HL-60 (cell line): ENCODE measurements at regions not wholly inside any gene's neighbourhood (a gene's known extent, or its start where the extent isn't known, plus 50 kb on each side); places are given as distances from the start of the nearest gene placed in this dataset.

ENCODE experiments used
- DNase-seq, 2 experiments: peaks; one replicate each; pipeline ENCODE4 v3.0.0-alpha.2; 2010 to 2020; ENCODE audit warnings: low read depth in 1 of 2, low spot score in 1 of 2
- H3K27ac ChIP-seq: fragments of 250-450 bp; sonication (Bioruptor Pico); replicated peaks from 2 replicates; pipeline ENCODE4 v1.5.1; 2020; ENCODE audit warnings: mild to moderate bottlenecking, moderate library complexity
- H3K27me3 ChIP-seq: fragments of 250-450 bp; sonication (Bioruptor Pico); 2 replicates; pipeline ENCODE4 v1.5.1; 2021; ENCODE audit warnings: mild to moderate bottlenecking, moderate library complexity; ENCODE audit not compliant: insufficient read depth, poor library complexity, severe bottlenecking
- H3K4me3 ChIP-seq: replicated peaks from 2 replicates; pipeline ENCODE4 v1.5.1; 2011; ENCODE audit warnings: mild to moderate bottlenecking, control low read depth, low read length; ENCODE audit not compliant: insufficient read depth
- GABPA ChIP-seq: IDR thresholded peaks from 2 replicates; pipeline ENCODE4 v1.6.1; 2012; ENCODE audit warnings: low read depth
- POLR2AphosphoS5 ChIP-seq: IDR thresholded peaks from 2 replicates; pipeline ENCODE4 v1.6.1; 2012; ENCODE audit warnings: low read depth
- SPI1 ChIP-seq: IDR thresholded peaks from 2 replicates; pipeline ENCODE4 v1.6.1; 2012; ENCODE audit warnings: low read depth, mild to moderate bottlenecking, borderline replicate concordance
- TF ChIP-seq, protein P1 (sequence below): IDR thresholded peaks from 2 replicates; pipeline ENCODE4 v1.6.1; 2012; ENCODE audit warnings: low read depth; ENCODE audit not compliant: insufficient replicate concordance
- TF ChIP-seq, protein P2 (sequence below): IDR thresholded peaks from one replicate; pipeline ENCODE4 v1.5.1; 2011; ENCODE audit warnings: low read length, control low read depth, inconsistent platforms; ENCODE audit not compliant: insufficient read depth

DNA sequence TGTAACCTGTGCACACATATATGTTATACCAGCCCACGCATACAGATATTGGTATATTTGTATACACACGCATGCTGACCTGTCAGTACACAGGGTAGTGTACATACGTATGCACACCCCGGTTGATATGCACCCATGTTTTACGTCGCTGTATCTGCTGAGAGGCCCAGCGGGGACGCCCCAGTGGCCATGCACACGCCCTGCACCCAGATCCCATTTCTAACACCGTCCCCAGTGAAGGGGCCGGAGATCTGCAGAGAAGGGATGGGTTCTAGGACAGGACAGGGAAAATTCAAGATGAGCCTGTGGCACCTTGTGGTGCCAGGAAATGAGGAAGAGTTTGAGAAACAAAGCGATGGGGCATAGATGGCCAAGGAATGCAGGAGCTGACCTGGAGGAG is 57.2 kb upstream of the TTC34 start:
- Histone ChIP-seq H3K27me3 (no peaks in the 10 kb centered on the region), H3K27ac (no peak overlapping the region), H3K4me3 (no peak overlapping the region)
- no peak for TF ChIP-seq POLR2AphosphoS5
- no peak for TF ChIP-seq GABPA
- TF ChIP-seq SPI1: no peak
- TF ChIP-seq, protein P1, sequence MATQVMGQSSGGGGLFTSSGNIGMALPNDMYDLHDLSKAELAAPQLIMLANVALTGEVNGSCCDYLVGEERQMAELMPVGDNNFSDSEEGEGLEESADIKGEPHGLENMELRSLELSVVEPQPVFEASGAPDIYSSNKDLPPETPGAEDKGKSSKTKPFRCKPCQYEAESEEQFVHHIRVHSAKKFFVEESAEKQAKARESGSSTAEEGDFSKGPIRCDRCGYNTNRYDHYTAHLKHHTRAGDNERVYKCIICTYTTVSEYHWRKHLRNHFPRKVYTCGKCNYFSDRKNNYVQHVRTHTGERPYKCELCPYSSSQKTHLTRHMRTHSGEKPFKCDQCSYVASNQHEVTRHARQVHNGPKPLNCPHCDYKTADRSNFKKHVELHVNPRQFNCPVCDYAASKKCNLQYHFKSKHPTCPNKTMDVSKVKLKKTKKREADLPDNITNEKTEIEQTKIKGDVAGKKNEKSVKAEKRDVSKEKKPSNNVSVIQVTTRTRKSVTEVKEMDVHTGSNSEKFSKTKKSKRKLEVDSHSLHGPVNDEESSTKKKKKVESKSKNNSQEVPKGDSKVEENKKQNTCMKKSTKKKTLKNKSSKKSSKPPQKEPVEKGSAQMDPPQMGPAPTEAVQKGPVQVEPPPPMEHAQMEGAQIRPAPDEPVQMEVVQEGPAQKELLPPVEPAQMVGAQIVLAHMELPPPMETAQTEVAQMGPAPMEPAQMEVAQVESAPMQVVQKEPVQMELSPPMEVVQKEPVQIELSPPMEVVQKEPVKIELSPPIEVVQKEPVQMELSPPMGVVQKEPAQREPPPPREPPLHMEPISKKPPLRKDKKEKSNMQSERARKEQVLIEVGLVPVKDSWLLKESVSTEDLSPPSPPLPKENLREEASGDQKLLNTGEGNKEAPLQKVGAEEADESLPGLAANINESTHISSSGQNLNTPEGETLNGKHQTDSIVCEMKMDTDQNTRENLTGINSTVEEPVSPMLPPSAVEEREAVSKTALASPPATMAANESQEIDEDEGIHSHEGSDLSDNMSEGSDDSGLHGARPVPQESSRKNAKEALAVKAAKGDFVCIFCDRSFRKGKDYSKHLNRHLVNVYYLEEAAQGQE: no peak
- TF ChIP-seq, protein P2, sequence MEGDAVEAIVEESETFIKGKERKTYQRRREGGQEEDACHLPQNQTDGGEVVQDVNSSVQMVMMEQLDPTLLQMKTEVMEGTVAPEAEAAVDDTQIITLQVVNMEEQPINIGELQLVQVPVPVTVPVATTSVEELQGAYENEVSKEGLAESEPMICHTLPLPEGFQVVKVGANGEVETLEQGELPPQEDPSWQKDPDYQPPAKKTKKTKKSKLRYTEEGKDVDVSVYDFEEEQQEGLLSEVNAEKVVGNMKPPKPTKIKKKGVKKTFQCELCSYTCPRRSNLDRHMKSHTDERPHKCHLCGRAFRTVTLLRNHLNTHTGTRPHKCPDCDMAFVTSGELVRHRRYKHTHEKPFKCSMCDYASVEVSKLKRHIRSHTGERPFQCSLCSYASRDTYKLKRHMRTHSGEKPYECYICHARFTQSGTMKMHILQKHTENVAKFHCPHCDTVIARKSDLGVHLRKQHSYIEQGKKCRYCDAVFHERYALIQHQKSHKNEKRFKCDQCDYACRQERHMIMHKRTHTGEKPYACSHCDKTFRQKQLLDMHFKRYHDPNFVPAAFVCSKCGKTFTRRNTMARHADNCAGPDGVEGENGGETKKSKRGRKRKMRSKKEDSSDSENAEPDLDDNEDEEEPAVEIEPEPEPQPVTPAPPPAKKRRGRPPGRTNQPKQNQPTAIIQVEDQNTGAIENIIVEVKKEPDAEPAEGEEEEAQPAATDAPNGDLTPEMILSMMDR: no peak
- DNase-seq: no peak

DNA sequence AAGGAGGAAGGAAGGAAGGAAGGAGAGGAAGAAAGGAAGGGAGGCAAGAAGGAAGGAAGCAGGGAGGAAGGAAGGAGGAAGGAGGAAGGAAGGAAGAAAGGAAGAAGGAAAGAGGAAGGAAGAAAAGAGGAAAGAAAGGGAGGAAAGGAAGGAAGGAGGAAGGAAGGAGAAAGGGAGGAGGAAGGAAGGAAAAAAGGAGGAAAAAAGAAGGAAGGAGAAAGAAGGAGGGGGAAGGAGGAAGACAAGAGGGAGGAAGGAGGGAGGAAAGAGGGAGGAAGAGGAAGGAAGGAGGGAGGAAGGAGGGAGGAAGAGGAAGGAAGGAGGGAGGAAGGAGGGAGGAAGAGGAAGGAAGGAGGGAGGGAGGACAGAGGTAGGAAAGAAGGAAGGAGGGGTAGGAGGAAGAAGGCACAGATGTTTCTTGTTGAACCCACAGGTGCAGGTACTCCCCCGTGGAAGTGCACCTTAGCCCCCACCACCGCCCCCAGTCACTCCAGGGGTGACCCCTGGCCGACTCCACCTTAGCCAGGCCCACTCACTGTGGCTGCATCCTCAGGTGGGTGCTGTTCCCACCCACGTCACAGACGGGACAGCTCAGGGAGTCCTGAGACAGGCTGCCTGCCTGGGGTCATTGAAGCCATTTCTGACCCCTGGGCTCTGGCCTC is 57.9 kb upstream of the TTC34 start:
- H3K27ac ChIP-seq: no peak overlapping the region
- H3K4me3 ChIP-seq: no peak overlapping the region
- TF ChIP-seq POLR2AphosphoS5 (no peak), SPI1 (no peak), GABPA (no peak)
- TF ChIP-seq, protein P2: no peak
- TF ChIP-seq, protein P1: no peak
- no peaks in the 10 kb centered on the region for H3K27me3 ChIP-seq
- no peak for DNase-seq

DNA sequence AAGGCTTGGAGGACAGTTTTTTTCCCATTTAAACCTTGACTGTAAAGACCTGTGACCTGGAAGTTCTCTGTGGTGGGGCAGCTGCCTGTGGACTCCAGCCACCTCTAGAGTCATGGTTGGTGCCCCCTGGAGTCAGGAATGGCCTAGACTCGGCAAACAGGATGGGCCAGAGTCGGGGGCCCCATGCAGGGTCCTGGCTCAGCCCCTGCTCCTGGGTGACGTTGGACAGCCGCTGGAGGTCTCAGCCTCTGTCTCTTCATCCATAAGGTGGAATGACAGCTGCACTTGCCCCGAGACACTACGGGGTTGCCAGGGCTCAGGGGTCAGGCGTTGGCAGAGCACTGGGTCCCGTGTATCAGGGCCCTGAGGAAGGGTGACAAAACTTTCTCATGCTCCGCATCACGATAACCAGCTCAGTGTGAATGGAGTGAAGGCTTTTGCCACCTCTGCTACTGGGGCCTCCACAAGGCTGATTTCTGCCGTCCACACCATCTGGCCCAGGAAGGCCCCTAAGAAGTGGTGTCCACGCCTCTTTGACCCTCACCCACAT is 58.5 kb upstream of the TTC34 start:
- DNase-seq: no peak
- H3K27me3 ChIP-seq: no peaks in the 10 kb centered on the region
- no peak overlapping the region for H3K4me3 ChIP-seq
- TF ChIP-seq, protein P1: no peak
- TF ChIP-seq SPI1: no peak
- TF ChIP-seq, protein P2: no peak
- TF ChIP-seq GABPA: no peak
- TF ChIP-seq POLR2AphosphoS5: no peak
- no peak overlapping the region for H3K27ac ChIP-seq
